HAP-1 (cell line): ENCODE measurements at regions not wholly inside any gene's neighbourhood (a gene's known extent, or its start where the extent isn't known, plus 50 kb on each side); places are given as distances from the start of the nearest gene placed in this dataset.
A peak's percentile ranks its signal among the peaks of the same experiment; 100 is the strongest.

ENCODE experiments used
- DNase-seq, 2 experiments: peaks; one replicate each; pipeline ENCODE4 v3.0.0-alpha.2; 2016 to 2020; ENCODE audit warnings: low spot score in 2 of 2
- H3K27me3 ChIP-seq: fragments of 250-450 bp; sonication (Bioruptor Pico); 2 replicates; pipeline ENCODE4 v1.5.1; 2020; ENCODE audit warnings: low read depth, mild to moderate bottlenecking, moderate library complexity
- H3K36me3 ChIP-seq: fragments of 250-450 bp; sonication (Bioruptor Pico); replicated peaks from 2 replicates; pipeline ENCODE4 v1.5.1; 2020; ENCODE audit warnings: mild to moderate bottlenecking
- H3K4me1 ChIP-seq: fragments of 250-450 bp; sonication (Bioruptor Pico); 2 replicates; pipeline ENCODE4 v1.5.1; 2020; ENCODE audit warnings: mild to moderate bottlenecking
- H3K4me3 ChIP-seq: fragments of 250-450 bp; sonication (Bioruptor Pico); 2 replicates; pipeline ENCODE4 v1.5.1; 2020; ENCODE audit warnings: mild to moderate bottlenecking, moderate library complexity
- H3K9me3 ChIP-seq: fragments of 250-450 bp; sonication (Bioruptor Pico); 2 replicates; pipeline ENCODE4 v1.5.1; 2020; ENCODE audit warnings: mild to moderate bottlenecking, moderate library complexity
- in situ Hi-C: fragments of 300-500 bp; cut with MboI; formaldehyde crosslinking; loops from 3 replicates; pipeline ENCODE4 v1.14.3; 2020; ENCODE audit warnings: low sequenced_read_pairs, inconsistent platforms, mixed read lengths

DNA sequence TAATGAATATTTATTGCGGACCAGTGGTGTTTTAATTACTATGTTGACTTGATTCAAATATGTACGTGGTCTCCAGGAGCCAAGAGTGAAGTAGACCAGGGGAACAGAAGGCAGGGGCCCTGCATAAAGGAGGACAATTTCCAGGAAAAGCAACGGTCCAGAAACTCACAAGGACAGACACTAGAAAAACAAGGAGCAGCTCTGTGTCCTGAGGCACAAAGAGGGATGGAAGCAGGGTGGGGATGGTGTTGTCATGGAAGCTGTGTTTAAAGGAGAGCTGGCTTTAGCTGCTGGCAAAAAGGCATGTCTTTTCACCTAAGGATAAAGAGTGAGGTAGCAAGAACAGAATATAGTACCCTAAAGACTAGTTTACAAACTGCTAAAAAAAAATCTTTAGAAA lies 254.1 kb upstream of the TENM3 start:
- no peaks in the 10 kb centered on the region for H3K36me3 ChIP-seq
- in situ Hi-C loops, result no loop called here
- no peak overlapping the region for H3K4me3 ChIP-seq
- H3K4me1 ChIP-seq, result peaks cover 8% of the 10 kb centered on the region
- DNase-seq, result no peak
- no peaks in the 10 kb centered on the region for H3K9me3 ChIP-seq
- no peaks in the 10 kb centered on the region for H3K27me3 ChIP-seq

DNA sequence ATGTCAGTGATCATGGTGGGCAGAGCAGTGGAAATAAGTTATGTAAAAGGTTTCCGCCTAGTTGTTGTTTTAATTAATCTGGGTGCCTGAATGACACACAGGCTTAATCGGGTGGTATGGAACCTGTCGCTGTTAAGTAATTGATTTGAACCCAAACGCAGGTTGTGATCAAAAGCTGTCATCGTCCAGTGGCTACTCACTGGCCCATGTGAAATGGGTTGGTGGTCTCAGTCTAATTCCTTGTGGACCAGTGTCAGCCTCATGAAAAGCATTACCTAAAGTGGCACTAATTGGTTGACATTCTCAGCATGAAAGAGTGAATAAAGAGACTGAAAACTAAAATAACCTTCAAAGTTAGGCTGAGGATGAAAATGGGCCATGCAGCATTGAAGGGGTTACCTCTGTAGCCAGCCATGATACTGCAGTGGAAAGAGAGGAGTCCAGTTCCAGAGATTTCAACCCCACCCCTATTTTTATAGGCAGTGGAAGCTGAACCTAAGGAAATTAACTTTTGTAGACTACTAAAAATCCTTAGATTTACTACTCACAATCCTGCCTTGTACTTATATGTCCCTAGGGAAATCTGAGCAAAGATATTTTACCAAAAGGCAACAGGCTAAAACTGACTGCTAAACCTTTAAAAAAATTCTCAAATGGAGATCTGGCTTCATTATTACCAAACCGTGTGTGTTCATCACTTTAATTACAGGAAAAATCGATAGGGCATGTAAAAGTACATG lies 251.7 kb upstream of the TENM3 start:
- in situ Hi-C loops, result no loop called here
- no peaks in the 10 kb centered on the region for H3K36me3 ChIP-seq
- H3K4me3 ChIP-seq, result no peak overlapping the region
- peaks cover 7% of the 10 kb centered on the region for H3K4me1 ChIP-seq
- DNase-seq, result no peak
- H3K27me3 ChIP-seq, result no peaks in the 10 kb centered on the region
- no peaks in the 10 kb centered on the region for H3K9me3 ChIP-seq

DNA sequence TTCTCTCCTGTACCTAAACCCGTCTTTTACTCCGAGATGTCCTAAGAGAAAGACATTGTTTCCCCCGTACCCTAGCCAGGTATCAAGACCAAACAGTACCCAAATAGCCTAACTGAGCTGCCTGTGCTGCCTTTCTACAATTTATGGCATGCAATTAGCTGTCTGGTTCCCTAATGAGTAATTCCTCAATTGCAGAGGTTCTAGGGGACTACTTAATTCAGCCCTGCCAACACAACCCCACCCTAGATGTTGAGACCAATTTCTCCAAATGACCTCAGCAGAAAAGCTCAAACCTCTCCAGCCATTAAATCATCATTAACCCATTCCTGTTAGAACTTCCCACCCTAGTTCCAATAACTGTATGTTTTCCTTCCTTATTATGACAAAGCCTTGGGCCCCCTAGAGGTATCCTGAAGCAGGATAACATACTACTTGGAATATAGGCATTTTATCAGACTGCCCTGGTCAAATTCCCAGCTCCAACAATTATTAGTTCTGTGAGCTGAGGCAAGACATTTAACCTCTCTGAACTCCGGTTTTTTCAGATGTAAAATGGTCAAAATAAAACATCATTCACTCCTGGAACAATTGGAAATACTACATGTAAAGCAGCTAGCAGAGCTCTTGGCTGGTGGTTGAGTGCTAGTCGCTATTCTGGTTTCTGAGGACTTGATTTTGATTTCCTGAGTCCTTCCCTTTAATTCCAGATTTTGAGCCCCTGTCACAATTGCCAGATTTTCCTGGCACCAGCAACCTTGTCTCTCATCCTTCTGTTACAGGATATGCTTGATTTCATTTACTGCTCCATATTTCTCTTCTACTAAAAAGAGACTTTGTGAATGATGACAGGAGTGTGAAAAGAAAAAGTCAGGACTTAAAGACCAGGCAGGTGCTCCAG lies 244.6 kb upstream of the TENM3 start:
- no peak overlapping the region for H3K4me3 ChIP-seq
- peaks cover 7% of the 10 kb centered on the region for H3K4me1 ChIP-seq
- H3K36me3 ChIP-seq, result no peaks in the 10 kb centered on the region
- no peaks in the 10 kb centered on the region for H3K9me3 ChIP-seq
- H3K27me3 ChIP-seq, result no peaks in the 10 kb centered on the region
- peak in 1 of 2 experiments; percentile 27 for DNase-seq
- in situ Hi-C loops, result no loop called here

DNA sequence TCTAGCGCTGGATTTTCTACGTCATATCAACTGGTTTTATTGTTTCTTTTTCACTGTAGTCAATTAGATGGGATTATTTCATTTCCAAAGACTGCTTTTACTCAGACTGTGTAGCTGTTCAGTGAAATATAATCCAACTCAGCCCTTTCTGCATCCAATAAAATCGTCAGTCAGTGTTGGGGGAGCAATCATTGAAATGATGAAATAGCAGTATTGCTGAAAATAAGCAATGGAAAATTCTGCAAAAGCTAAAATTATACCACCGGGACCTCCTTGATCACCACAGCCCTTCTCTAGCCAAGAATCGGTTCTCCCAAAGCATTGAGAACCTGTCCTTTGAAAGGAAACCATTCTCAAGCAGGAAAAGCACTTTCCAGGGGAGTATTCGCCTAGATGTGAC lies 243.1 kb upstream of the TENM3 start:
- no peaks in the 10 kb centered on the region for H3K9me3 ChIP-seq
- peaks cover 4% of the 10 kb centered on the region; the same call in 1 of the 2 replicates for H3K4me1 ChIP-seq
- in situ Hi-C loops, result no loop called here
- DNase-seq, result no peak
- no peaks in the 10 kb centered on the region for H3K36me3 ChIP-seq
- H3K27me3 ChIP-seq, result no peaks in the 10 kb centered on the region
- H3K4me3 ChIP-seq, result no peak overlapping the region

GRCh38 chr4:182010876-182011275 lies 232.3 kb upstream of the TENM3 start:
- Histone ChIP-seq H3K4me3 (no peak overlapping the region), H3K4me1 (no peaks in the 10 kb centered on the region), H3K27me3 (no peaks in the 10 kb centered on the region), H3K36me3 (no peaks in the 10 kb centered on the region), H3K9me3 (no peaks in the 10 kb centered on the region)
- DNase-seq, result no peak
- in situ Hi-C loops, result no loop called here

GRCh38 chr4:182014164-182014563 lies 229.0 kb upstream of the TENM3 start:
- Histone ChIP-seq H3K4me3 (no peak overlapping the region), H3K9me3 (no peaks in the 10 kb centered on the region), H3K4me1 (no peaks in the 10 kb centered on the region), H3K36me3 (no peaks in the 10 kb centered on the region), H3K27me3 (no peaks in the 10 kb centered on the region)
- no peak for DNase-seq
- in situ Hi-C loops, result no loop called here

- Histone ChIP-seq H3K4me1 (no peaks in the 10 kb centered on the region), H3K36me3 (no peaks in the 10 kb centered on the region), H3K4me3 (no peak overlapping the region), H3K9me3 (no peaks in the 10 kb centered on the region), H3K27me3 (no peaks in the 10 kb centered on the region)
- no peak for DNase-seq
- in situ Hi-C loops, result no loop called here
These were observed 228.2 kb upstream of the TENM3 start for GRCh38 chr4:182015014-182015413.

DNA sequence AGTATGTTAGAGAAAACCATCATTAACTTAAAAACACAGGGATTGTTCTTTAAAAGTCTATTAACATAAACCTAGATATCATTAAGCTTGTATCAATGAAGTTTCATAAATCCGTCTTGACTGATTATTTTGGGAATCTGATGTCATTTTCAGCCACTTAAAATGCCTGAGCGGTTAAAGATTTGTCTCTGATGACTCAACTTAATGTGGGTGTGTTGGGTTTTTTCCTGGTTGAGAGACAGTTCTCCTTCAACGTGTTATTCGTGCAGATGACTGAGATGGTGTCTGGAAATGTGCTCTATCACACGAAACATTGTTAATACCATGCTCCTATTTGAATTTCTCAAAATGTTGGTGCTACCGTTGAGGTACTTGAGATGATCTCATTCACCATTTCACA lies 227.3 kb upstream of the TENM3 start:
- in situ Hi-C loops, result no loop called here
- Histone ChIP-seq H3K9me3 (no peaks in the 10 kb centered on the region), H3K27me3 (no peaks in the 10 kb centered on the region), H3K36me3 (no peaks in the 10 kb centered on the region), H3K4me3 (no peak overlapping the region), H3K4me1 (no peaks in the 10 kb centered on the region)
- DNase-seq, result no peak

DNA sequence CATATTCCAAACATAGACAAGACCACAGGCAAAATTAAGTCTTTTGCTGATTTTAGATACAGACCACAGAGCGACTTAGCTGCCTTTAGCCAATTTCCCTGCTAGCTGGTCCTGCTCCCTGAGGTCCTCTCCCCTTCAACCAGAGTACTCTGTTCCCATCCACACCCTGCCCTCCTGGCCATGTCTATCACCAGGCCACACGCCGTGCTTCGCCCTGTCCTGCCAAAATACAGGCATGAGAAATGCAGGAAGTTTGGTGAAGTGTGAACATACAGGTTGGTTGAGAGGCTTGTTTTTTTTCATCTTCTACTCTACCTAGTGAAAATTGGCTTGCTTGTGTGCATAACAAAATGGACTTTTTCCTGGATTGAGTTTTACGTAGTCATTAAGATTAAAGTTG lies 226.2 kb upstream of the TENM3 start:
- in situ Hi-C loops, result no loop called here
- H3K4me1 ChIP-seq, result no peaks in the 10 kb centered on the region
- H3K27me3 ChIP-seq, result no peaks in the 10 kb centered on the region
- DNase-seq, result no peak
- no peaks in the 10 kb centered on the region for H3K36me3 ChIP-seq
- H3K4me3 ChIP-seq, result no peak overlapping the region
- H3K9me3 ChIP-seq, result no peaks in the 10 kb centered on the region

- Histone ChIP-seq H3K36me3 (no peaks in the 10 kb centered on the region), H3K4me3 (no peak overlapping the region), H3K4me1 (no peaks in the 10 kb centered on the region; the same call in 1 of the 2 replicates), H3K9me3 (no peaks in the 10 kb centered on the region), H3K27me3 (no peaks in the 10 kb centered on the region)
- DNase-seq, result no peak
- in situ Hi-C loops, result no loop called here
These were observed 224.5 kb upstream of the TENM3 start for GRCh38 chr4:182018691-182019090.

GRCh38 chr4:182019148-182019652 lies 224.0 kb upstream of the TENM3 start:
- Histone ChIP-seq H3K9me3 (no peaks in the 10 kb centered on the region), H3K4me1 (no peaks in the 10 kb centered on the region; the same call in 1 of the 2 replicates), H3K4me3 (no peak overlapping the region), H3K36me3 (no peaks in the 10 kb centered on the region), H3K27me3 (no peaks in the 10 kb centered on the region)
- in situ Hi-C loops, result no loop called here
- DNase-seq, result no peak

- Histone ChIP-seq H3K4me1 (no peaks in the 10 kb centered on the region; the same call in 1 of the 2 replicates), H3K9me3 (peaks cover 3% of the 10 kb centered on the region; the same call in 1 of the 2 replicates), H3K36me3 (no peaks in the 10 kb centered on the region), H3K4me3 (no peak overlapping the region), H3K27me3 (no peaks in the 10 kb centered on the region)
- in situ Hi-C loops, result no loop called here
- DNase-seq, result no peak
These were observed 220.3 kb upstream of the TENM3 start for GRCh38 chr4:182022909-182023308.

DNA sequence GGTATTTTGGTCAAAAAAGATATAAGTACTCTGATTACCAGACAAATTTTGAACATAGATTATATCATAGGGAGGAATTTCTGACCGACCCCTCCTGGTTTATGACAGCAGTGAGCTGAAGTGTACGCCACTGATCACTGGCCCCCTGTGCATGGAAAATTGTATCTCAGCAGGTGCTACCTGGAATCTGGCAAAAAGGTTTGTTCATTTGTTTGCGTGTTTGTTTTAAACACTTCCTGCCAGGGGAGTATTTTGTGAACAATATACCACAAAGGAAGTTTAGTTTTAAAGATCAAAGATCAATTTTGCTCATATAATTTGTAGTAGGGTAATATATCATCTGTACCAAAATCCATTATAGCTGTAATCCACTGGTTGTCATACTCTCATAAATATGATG lies 219.7 kb upstream of the TENM3 start:
- DNase-seq, result no peak
- Histone ChIP-seq H3K27me3 (no peaks in the 10 kb centered on the region), H3K4me1 (no peaks in the 10 kb centered on the region; the same call in 1 of the 2 replicates), H3K36me3 (no peaks in the 10 kb centered on the region), H3K9me3 (peaks cover 3% of the 10 kb centered on the region; the same call in 1 of the 2 replicates), H3K4me3 (no peak overlapping the region)
- in situ Hi-C loops, result no loop called here

- no peaks in the 10 kb centered on the region for H3K36me3 ChIP-seq
- no peak overlapping the region for H3K4me3 ChIP-seq
- DNase-seq, result peak in 1 of 2 experiments; percentile 67
- in situ Hi-C loops, result no loop called here
- H3K4me1 ChIP-seq, result peaks cover 5% of the 10 kb centered on the region
- no peaks in the 10 kb centered on the region for H3K27me3 ChIP-seq
- H3K9me3 ChIP-seq, result no peaks in the 10 kb centered on the region
These were observed 200.3 kb upstream of the TENM3 start for GRCh38 chr4:182042945-182043344.
